HCT116 (cell line): ENCODE measurements at regions not wholly inside any gene's neighbourhood (a gene's known extent, or its start where the extent isn't known, plus 50 kb on each side); places are given as distances from the start of the nearest gene placed in this dataset.

Experiments
- ATAC-seq: fragments of 200-7000 bp; cut with Tn5 transposase; 2 replicates; pipeline ENCODE4 v1.9.1; 2020; ENCODE audit warnings: mild to moderate bottlenecking, moderate library complexity
- BruUV-seq: library from RNA; stranded (reverse); fragments of 400-500 nt; replicated peaks from 2 replicates; lab custom pipeline; 2021; lab: Mats Ljungman, UMichigan
- CTCF ChIA-PET: fragments of 300-600 bp; sonication (Branson Sonifier 250); formaldehyde crosslinking; loops from one replicate; lab custom pipeline; 2021; ENCODE audit warnings: antibody characterized with exemption; lab: Charles Lee
- POLR2A ChIA-PET: fragments of 300-600, 350-600 bp; sonication (Branson Sonifier 250); formaldehyde crosslinking; loops from one replicate; lab custom pipeline; 2021; ENCODE audit warnings: antibody characterized with exemption; lab: Charles Lee
- RAD21 ChIA-PET, 2 experiments: fragments of 300-600 bp; sonication (Branson Sonifier 250); formaldehyde crosslinking; loops; one replicate each; lab custom pipeline; 2023; ENCODE audit warnings: low total read pairs in 2 of 2; ENCODE audit not compliant: uncharacterized antibody in 2 of 2, unreplicated experiment in 2 of 2, low non-redundant PET in 1 of 2; lab: Charles Lee
- DNase-seq: peaks from one replicate; pipeline ENCODE4 v3.0.0-alpha.2; 2010; ENCODE audit warnings: low read depth, low spot score
- H2AFZ ChIP-seq: fragments of 200-600 bp; shearing (Covaris generic), sonication (generic); 2 replicates; pipeline ENCODE4 v1.6.1; 2017; ENCODE audit warnings: low read depth, mixed run types, mixed read lengths, antibody characterized with exemption, low read length; ENCODE audit not compliant: poor library complexity, severe bottlenecking
- H3K27ac ChIP-seq: 2 replicates; pipeline ENCODE4 v1.5.1; 2012; ENCODE audit warnings: low read depth, low read length
- H3K27me3 ChIP-seq: fragments of 200-600 bp; sonication (generic); 2 replicates; pipeline ENCODE4 v1.6.1; 2016; ENCODE audit warnings: mixed run types, low read length, mixed read lengths; ENCODE audit not compliant: insufficient read depth
- H3K36me3 ChIP-seq, 2 experiments: fragments of 200-500 bp in 1 of 2; fragments of 200-600 bp in 1 of 2; sonication (Bioruptor generic) in 1 of 2; sonication (generic) in 1 of 2; 2 replicates each; pipeline versions ENCODE4 v1.5.1 to v1.6.1; 2014 to 2016; ENCODE audit warnings: low read length in 2 of 2, inconsistent platforms in 1 of 2, mixed read lengths in 1 of 2, mixed run types in 1 of 2; ENCODE audit not compliant: insufficient read depth in 2 of 2, control insufficient read depth in 1 of 2
- H3K4me1 ChIP-seq, 2 experiments: fragments of 200-600 bp in 1 of 2; sonication (generic) in 1 of 2; 2 replicates each; pipeline versions ENCODE4 v1.5.1 to v1.6.1; 2012 to 2017; ENCODE audit warnings: low read length in 2 of 2, inconsistent platforms in 1 of 2, mild to moderate bottlenecking in 1 of 2, mixed read lengths in 1 of 2, mixed run types in 1 of 2, moderate library complexity in 1 of 2; ENCODE audit not compliant: insufficient read depth in 2 of 2, control insufficient read depth in 1 of 2
- H3K4me2 ChIP-seq: fragments of 200-600 bp; sonication (generic); 2 replicates; pipeline ENCODE4 v1.6.1; 2017; ENCODE audit warnings: mixed run types, low read length, mixed read lengths
- H3K4me3 ChIP-seq, 2 experiments: fragments of 200-600 bp in 1 of 2; sonication (generic) in 1 of 2; replicated peaks in 1 of 2; 2 replicates each; pipeline ENCODE4 v1.5.1; 2011 to 2016; ENCODE audit warnings: low read length in 2 of 2, control low read depth in 1 of 2, low read depth in 1 of 2, mild to moderate bottlenecking in 1 of 2, mixed read lengths in 1 of 2, mixed run types in 1 of 2
- H3K79me2 ChIP-seq: fragments of 200-600 bp; sonication (generic); 2 replicates; pipeline ENCODE4 v1.6.1; 2017; ENCODE audit warnings: mild to moderate bottlenecking, mixed run types, low read length, moderate library complexity, mixed read lengths; ENCODE audit not compliant: insufficient read depth
- H3K9ac ChIP-seq: fragments of 200-600 bp; sonication (generic); 2 replicates; pipeline ENCODE4 v1.6.1; 2016; ENCODE audit warnings: low read length, mixed read lengths
- H3K9me2 ChIP-seq: fragments of 200-600 bp; sonication (generic), shearing (Covaris generic); 2 replicates; pipeline ENCODE4 v1.6.1; 2017; ENCODE audit warnings: mixed run types, mild to moderate bottlenecking, moderate library complexity; ENCODE audit not compliant: insufficient read depth
- H3K9me3 ChIP-seq, 2 experiments: fragments of 200-500 bp in 1 of 2; fragments of 200-600 bp in 1 of 2; sonication (Bioruptor generic) in 1 of 2; sonication (generic) in 1 of 2; 2 replicates each; pipeline ENCODE4 v1.6.1; 2014 to 2017; ENCODE audit warnings: low read length in 2 of 2, mixed read lengths in 2 of 2, inconsistent platforms in 1 of 2, low read depth in 1 of 2, mild to moderate bottlenecking in 1 of 2, mixed run types in 1 of 2, moderate library complexity in 1 of 2; ENCODE audit not compliant: control insufficient read depth in 1 of 2, insufficient read depth in 1 of 2
- H4K20me1 ChIP-seq: fragments of 200-600 bp; sonication (generic), shearing (Covaris generic); 2 replicates; pipeline ENCODE4 v1.6.1; 2017; ENCODE audit warnings: mixed run types, mild to moderate bottlenecking, moderate library complexity; ENCODE audit not compliant: insufficient read depth
- CEBPB ChIP-seq: IDR thresholded peaks from 2 replicates; pipeline ENCODE4 v1.6.1; 2012; ENCODE audit warnings: low read depth
- CTCF ChIP-seq, 3 experiments: fragments of 200-600 bp in 1 of 3; sonication (generic) in 1 of 3; IDR thresholded peaks in 2 of 3; conservative IDR thresholded peaks in 1 of 3; 2 replicates each; pipeline ENCODE4 v1.5.1; 2012 to 2017; ENCODE audit warnings: low read depth in 2 of 3, low read length in 2 of 3, antibody characterized with exemption in 1 of 3, borderline replicate concordance in 1 of 3, control low read depth in 1 of 3, mild to moderate bottlenecking in 1 of 3, mixed read lengths in 1 of 3, mixed run types in 1 of 3, moderate library complexity in 1 of 3; ENCODE audit not compliant: insufficient read depth in 1 of 3
- EGR1 ChIP-seq: IDR thresholded peaks from 2 replicates; pipeline ENCODE4 v1.6.1; 2012; ENCODE audit warnings: low read depth
- FOSL1 ChIP-seq: IDR thresholded peaks from 2 replicates; pipeline ENCODE4 v1.6.1; 2012; ENCODE audit warnings: low read depth
- JUND ChIP-seq: IDR thresholded peaks from 2 replicates; pipeline ENCODE4 v1.6.1; 2012
- MAX ChIP-seq: IDR thresholded peaks from 2 replicates; pipeline ENCODE4 v1.6.1; 2012
- RAD21 ChIP-seq: IDR thresholded peaks from 2 replicates; pipeline ENCODE4 v1.6.1; 2012; ENCODE audit warnings: low read depth, mild to moderate bottlenecking
- REST ChIP-seq: IDR thresholded peaks from 2 replicates; pipeline ENCODE4 v1.6.1; 2012; ENCODE audit warnings: low read depth
- SIN3A ChIP-seq: IDR thresholded peaks from 2 replicates; pipeline ENCODE4 v1.6.1; 2012; ENCODE audit warnings: low read depth
- SRF ChIP-seq: IDR thresholded peaks from 2 replicates; pipeline ENCODE4 v1.6.1; 2012; ENCODE audit warnings: low read depth
- TCF7L2 ChIP-seq: IDR thresholded peaks from 2 replicates; pipeline ENCODE4 v1.7.0; 2011; ENCODE audit warnings: borderline replicate concordance, inconsistent platforms; ENCODE audit not compliant: insufficient read depth, insufficient read length; ENCODE audit errors: extremely low read depth
- YY1 ChIP-seq: IDR thresholded peaks from 2 replicates; pipeline ENCODE4 v1.6.1; 2011; ENCODE audit warnings: low read length, low read depth, moderate library complexity, mild to moderate bottlenecking; ENCODE audit not compliant: insufficient replicate concordance; ENCODE audit errors: extremely low read depth
- ZFX ChIP-seq: fragments of 450-650 bp; IDR thresholded peaks from 2 replicates; pipeline ENCODE4 v1.6.1; 2017
- ZNF274 ChIP-seq: fragments of 200-500 bp; sonication (Bioruptor generic); IDR thresholded peaks from 2 replicates; pipeline ENCODE4 v1.6.1; 2014; ENCODE audit warnings: mild to moderate bottlenecking, low read depth, low read length, inconsistent platforms
- intact Hi-C: fragments of 100-400 bp; cut with micrococcal nuclease; formaldehyde crosslinking; loops from 2 replicates; pipeline ENCODE4 v1.10.0; 2022

- ChIA-PET CTCF (no interaction called here), RAD21 (no interaction called here), POLR2A (interaction anchor here (1.0 kb wide), 1 partner anchor 17 kb away, joined by 4 read pairs; no protein-coding TSS in a partner anchor)
- ATAC-seq (no peak), DNase-seq (no peak)
- H4K20me1 ChIP-seq: no peaks in the 10 kb centered on the region
- H3K9me3 ChIP-seq: no peaks in the 10 kb centered on the region
- H3K4me2 ChIP-seq: no peak overlapping the region
- H3K36me3 ChIP-seq: no peaks in the 10 kb centered on the region
- no peak for TF ChIP-seq CTCF (IDR thresholded peaks at IDR 0.05 in 2 of 3, conservative IDR thresholded peaks at IDR 0.05 in 1 of 3; ENCODE audit: borderline replicate concordance in 1 of 3, insufficient read depth in 1 of 3, low read depth in 2 of 3, low read length in 2 of 3)
- no peak for TF ChIP-seq YY1
- no peak for TF ChIP-seq EGR1
- TF ChIP-seq MAX: no peak
- TF ChIP-seq RAD21: no peak
- no peak for TF ChIP-seq SIN3A
- TF ChIP-seq TCF7L2: no peak
- no peak for TF ChIP-seq REST
- no peak for TF ChIP-seq JUND
- no peak for TF ChIP-seq ZFX
- no peak for TF ChIP-seq SRF
- TF ChIP-seq FOSL1: no peak
- no peak for TF ChIP-seq ZNF274
- no peak for TF ChIP-seq CEBPB
- no peaks in the 10 kb centered on the region for H3K9me2 ChIP-seq
- no peak overlapping the region for H2AFZ ChIP-seq
- intact Hi-C loops: no loop called here
- no peaks in the 10 kb centered on the region for H3K27me3 ChIP-seq
- no TSS peak for BruUV-seq
- H3K27ac ChIP-seq: no peak overlapping the region
- H3K4me1 ChIP-seq: no peaks in the 10 kb centered on the region
- no peak overlapping the region for H3K9ac ChIP-seq
- H3K79me2 ChIP-seq: no peaks in the 10 kb centered on the region
- H3K4me3 ChIP-seq: no peak overlapping the region
These were observed 129.1 kb upstream of the PPFIA2 start for GRCh38 chr12:81888106-81888740.
